PC-9 (cell line): ENCODE measurements at regions not wholly inside any gene's neighbourhood (a gene's known extent, or its start where the extent isn't known, plus 50 kb on each side); places are given as distances from the start of the nearest gene placed in this dataset.

ENCODE experiments used
- BruUV-seq: library from RNA; stranded (reverse); fragments of 400-500 nt; replicated peaks from 2 replicates; lab custom pipeline; 2021; lab: Mats Ljungman, UMichigan
- CTCF ChIA-PET: fragments of 300-600 bp; sonication (Branson Sonifier 250); formaldehyde crosslinking; loops from one replicate; lab custom pipeline; 2022; ENCODE audit warnings: antibody characterized with exemption; lab: Charles Lee
- POLR2A ChIA-PET: fragments of 300-600 bp; sonication (Branson Sonifier 250); formaldehyde crosslinking; loops from one replicate; lab custom pipeline; 2022; ENCODE audit warnings: antibody characterized with exemption; ENCODE audit not compliant: unreplicated experiment; lab: Charles Lee
- DNase-seq, 2 experiments: peaks; one replicate each; pipeline versions ENCODE4 v3.0.0 to v3.0.0-alpha.2; 2015 to 2022; ENCODE audit warnings: mixed read lengths in 1 of 2
- H2AFZ ChIP-seq: fragments of 200-600 bp; sonication (generic); 2 replicates; pipeline ENCODE4 v1.8.1; 2017; ENCODE audit warnings: antibody characterized with exemption
- H3F3A ChIP-seq: fragments of 200-600 bp; sonication (generic); 2 replicates; pipeline ENCODE4 v1.8.1; 2017; ENCODE audit warnings: antibody characterized with exemption, mild to moderate bottlenecking, low read depth; ENCODE audit not compliant: insufficient read depth
- H3K27ac ChIP-seq: fragments of 200-600 bp; sonication (generic); 2 replicates; pipeline ENCODE4 v1.6.1; 2016; ENCODE audit warnings: mixed run types
- H3K27me3 ChIP-seq: fragments of 200-600 bp; sonication (generic); 2 replicates; pipeline ENCODE4 v1.6.1; 2016; ENCODE audit warnings: low read depth, mixed run types; ENCODE audit not compliant: insufficient read depth
- H3K36me3 ChIP-seq: fragments of 200-600 bp; sonication (generic); 2 replicates; pipeline ENCODE4 v1.6.1; 2016; ENCODE audit warnings: low read depth, mixed run types
- H3K4me1 ChIP-seq: fragments of 200-600 bp; sonication (generic); replicated peaks from 2 replicates; pipeline ENCODE4 v1.6.1; 2016; ENCODE audit warnings: mixed run types; ENCODE audit not compliant: insufficient read depth
- H3K4me2 ChIP-seq: fragments of 200-600 bp; sonication (generic); 2 replicates; pipeline ENCODE4 v1.6.1; 2017; ENCODE audit warnings: mixed run types
- H3K4me3 ChIP-seq: fragments of 200-600 bp; sonication (generic); 2 replicates; pipeline ENCODE4 v1.6.1; 2016; ENCODE audit warnings: mixed run types
- H3K79me2 ChIP-seq: fragments of 200-600 bp; sonication (generic); 2 replicates; pipeline ENCODE4 v1.6.1; 2017; ENCODE audit warnings: low read depth, mixed run types
- H3K9me2 ChIP-seq: fragments of 200-600 bp; sonication (generic); 2 replicates; pipeline ENCODE4 v1.8.1; 2017; ENCODE audit warnings: mild to moderate bottlenecking; ENCODE audit not compliant: insufficient read depth
- H3K9me3 ChIP-seq: fragments of 200-600 bp; sonication (generic); 2 replicates; pipeline ENCODE4 v1.8.1; 2016; ENCODE audit warnings: low read depth; ENCODE audit not compliant: insufficient read depth
- H4K20me1 ChIP-seq: fragments of 200-600 bp; sonication (generic); 2 replicates; pipeline ENCODE4 v1.8.1; 2017; ENCODE audit not compliant: insufficient read depth
- EZH2 ChIP-seq: fragments of 200-600 bp; sonication (generic); IDR thresholded peaks from 2 replicates; pipeline ENCODE4 v1.8.0; 2017; ENCODE audit warnings: antibody characterized with exemption, low read depth
- intact Hi-C: fragments of 100-400 bp; cut with micrococcal nuclease; formaldehyde crosslinking; loops from one replicate; pipeline ENCODE4 v1.10.0; 2022; ENCODE audit not compliant: unreplicated experiment
- TF ChIP-seq, protein P1 (sequence below): fragments of 200-600 bp; sonication (generic); conservative IDR thresholded peaks from 2 replicates; pipeline ENCODE4 v1.6.1; 2017; ENCODE audit warnings: mixed run types, antibody characterized with exemption, mild to moderate bottlenecking, moderate library complexity

DNA sequence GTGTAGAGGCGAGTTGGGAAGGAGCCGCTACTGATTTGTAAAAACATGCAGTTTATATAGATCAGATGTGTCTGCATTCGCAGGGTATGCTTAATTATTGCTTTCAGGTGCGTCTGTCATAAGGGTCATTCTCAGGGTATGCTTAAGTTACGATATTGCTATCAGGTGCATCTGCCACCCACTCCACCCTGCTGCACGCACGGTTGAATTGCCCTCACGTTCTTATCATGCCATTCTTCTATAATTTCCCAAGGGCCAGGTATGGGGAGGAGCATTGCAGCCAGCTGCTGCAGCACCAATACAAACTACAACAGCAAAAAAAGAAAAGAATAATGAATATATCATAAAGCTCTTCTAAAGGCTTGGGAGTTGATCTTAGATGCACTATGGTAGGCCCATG is 230.0 kb downstream of the KBTBD8 start:
- intact Hi-C loops = no loop called here
- Histone ChIP-seq H3K4me2 (no peak overlapping the region), H3K27ac (no peak overlapping the region), H2AFZ (no peak overlapping the region), H3K79me2 (no peaks in the 10 kb centered on the region), H3K9me2 (no peaks in the 10 kb centered on the region), H3K4me1 (no peaks in the 10 kb centered on the region), H3F3A (no peaks in the 10 kb centered on the region), H3K27me3 (no peaks in the 10 kb centered on the region), H3K36me3 (no peaks in the 10 kb centered on the region), H4K20me1 (no peaks in the 10 kb centered on the region), H3K9me3 (no peaks in the 10 kb centered on the region), H3K4me3 (no peak overlapping the region)
- no TSS peak for BruUV-seq
- ChIA-PET POLR2A (no interaction called here), CTCF (no interaction called here)
- TF ChIP-seq, protein P1, sequence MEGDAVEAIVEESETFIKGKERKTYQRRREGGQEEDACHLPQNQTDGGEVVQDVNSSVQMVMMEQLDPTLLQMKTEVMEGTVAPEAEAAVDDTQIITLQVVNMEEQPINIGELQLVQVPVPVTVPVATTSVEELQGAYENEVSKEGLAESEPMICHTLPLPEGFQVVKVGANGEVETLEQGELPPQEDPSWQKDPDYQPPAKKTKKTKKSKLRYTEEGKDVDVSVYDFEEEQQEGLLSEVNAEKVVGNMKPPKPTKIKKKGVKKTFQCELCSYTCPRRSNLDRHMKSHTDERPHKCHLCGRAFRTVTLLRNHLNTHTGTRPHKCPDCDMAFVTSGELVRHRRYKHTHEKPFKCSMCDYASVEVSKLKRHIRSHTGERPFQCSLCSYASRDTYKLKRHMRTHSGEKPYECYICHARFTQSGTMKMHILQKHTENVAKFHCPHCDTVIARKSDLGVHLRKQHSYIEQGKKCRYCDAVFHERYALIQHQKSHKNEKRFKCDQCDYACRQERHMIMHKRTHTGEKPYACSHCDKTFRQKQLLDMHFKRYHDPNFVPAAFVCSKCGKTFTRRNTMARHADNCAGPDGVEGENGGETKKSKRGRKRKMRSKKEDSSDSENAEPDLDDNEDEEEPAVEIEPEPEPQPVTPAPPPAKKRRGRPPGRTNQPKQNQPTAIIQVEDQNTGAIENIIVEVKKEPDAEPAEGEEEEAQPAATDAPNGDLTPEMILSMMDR = no peak
- TF ChIP-seq EZH2 = no peak
- no peak for DNase-seq

DNA sequence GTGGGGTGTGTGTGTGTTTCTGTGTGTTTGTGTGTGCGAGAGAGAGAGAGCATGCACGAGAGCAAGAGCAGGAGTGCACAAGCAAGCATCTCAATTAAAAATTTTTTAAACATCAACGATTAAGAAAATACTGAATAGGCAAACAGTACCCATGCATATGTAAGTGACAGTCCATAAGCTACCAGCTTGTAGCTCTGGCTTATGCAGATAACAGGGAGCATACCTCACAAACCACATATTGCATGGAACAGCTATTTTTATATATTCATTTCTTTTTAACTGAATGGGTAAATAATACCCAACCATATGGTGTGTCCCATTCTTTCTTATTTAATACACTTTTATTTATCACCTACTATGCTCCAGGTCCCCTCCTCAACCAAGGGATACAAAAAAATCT is 234.5 kb downstream of the KBTBD8 start:
- no TSS peak for BruUV-seq
- ChIA-PET POLR2A (no interaction called here), CTCF (no interaction called here)
- Histone ChIP-seq H3K4me3 (no peak overlapping the region), H3K4me1 (no peaks in the 10 kb centered on the region), H3K27me3 (peaks cover 4% of the 10 kb centered on the region; the same call in 1 of the 2 replicates), H3K9me2 (no peaks in the 10 kb centered on the region), H3K36me3 (no peaks in the 10 kb centered on the region), H3K9me3 (no peaks in the 10 kb centered on the region), H3K27ac (no peak overlapping the region), H4K20me1 (no peaks in the 10 kb centered on the region), H3K4me2 (no peak overlapping the region), H2AFZ (no peak overlapping the region), H3F3A (no peaks in the 10 kb centered on the region), H3K79me2 (no peaks in the 10 kb centered on the region)
- intact Hi-C loops = no loop called here
- DNase-seq = no peak
- TF ChIP-seq, protein P1 = no peak
- TF ChIP-seq EZH2 = no peak

DNA sequence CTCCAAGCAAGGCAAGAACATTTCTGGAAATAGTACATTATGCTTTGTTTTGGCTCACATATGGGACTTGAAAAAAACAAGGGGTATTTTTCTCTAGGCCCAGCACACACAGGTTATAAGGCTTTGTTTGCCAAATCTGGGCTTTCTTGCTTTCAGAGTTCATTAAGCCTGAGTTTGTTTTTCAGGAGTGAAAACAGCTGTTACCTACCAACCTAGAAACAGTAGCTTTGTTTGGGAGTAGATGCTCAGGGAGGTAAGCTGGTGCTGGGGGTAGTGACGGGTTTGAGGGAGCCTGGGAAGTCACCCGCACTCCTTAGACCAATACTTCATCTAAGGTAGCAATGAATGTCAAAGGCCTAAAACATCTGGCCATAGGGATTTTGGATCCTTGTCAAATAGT is 241.2 kb downstream of the KBTBD8 start:
- H3K9me3 ChIP-seq = no peaks in the 10 kb centered on the region
- no peak overlapping the region for H3K4me3 ChIP-seq
- H3K4me1 ChIP-seq = no peaks in the 10 kb centered on the region
- no peak for DNase-seq
- TF ChIP-seq EZH2 = no peak
- TF ChIP-seq, protein P1 = no peak
- ChIA-PET CTCF (no interaction called here), POLR2A (no interaction called here)
- peaks cover 3% of the 10 kb centered on the region; the same call in 1 of the 2 replicates for H3K27me3 ChIP-seq
- H3F3A ChIP-seq = no peaks in the 10 kb centered on the region
- no TSS peak for BruUV-seq
- H3K27ac ChIP-seq = no peak overlapping the region
- no peaks in the 10 kb centered on the region for H3K79me2 ChIP-seq
- H3K9me2 ChIP-seq = no peaks in the 10 kb centered on the region
- H4K20me1 ChIP-seq = no peaks in the 10 kb centered on the region
- no peak overlapping the region for H3K4me2 ChIP-seq
- intact Hi-C loops = no loop called here
- no peaks in the 10 kb centered on the region for H3K36me3 ChIP-seq
- H2AFZ ChIP-seq = no peak overlapping the region
